ENCODE measurements at regions not wholly inside any gene's neighbourhood (a gene's known extent, or its start where the extent isn't known, plus 50 kb on each side); places are given as distances from the start of the nearest gene placed in this dataset.

DNA sequence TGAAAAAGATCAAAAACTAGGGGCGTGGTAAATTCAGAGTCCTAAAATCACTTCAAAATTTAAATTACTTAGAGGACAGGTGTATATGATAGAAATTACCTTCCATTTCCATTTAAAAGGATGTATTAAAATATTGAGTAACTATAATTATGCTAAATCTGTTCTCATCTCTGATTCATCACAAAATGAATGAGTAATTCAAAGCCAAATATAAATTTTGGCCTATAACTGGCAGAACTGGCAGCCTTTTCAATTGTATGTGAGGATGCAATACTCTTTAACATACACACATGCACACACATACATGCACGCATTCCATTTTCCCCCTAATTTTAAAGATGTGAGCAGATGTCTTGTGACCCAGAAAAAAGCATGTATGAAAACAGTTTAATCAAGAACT, 194.6 kb downstream of the EPM2A start:
- no peak for TF ChIP-seq CTCF (IDR thresholded peaks at IDR 0.05)
- TF ChIP-seq POLR2A (IDR thresholded peaks at IDR 0.05): no peak

All from Peyer's patch (tissue), 4 donors.